ENCODE measurements at regions not wholly inside any gene's neighbourhood (a gene's known extent, or its start where the extent isn't known, plus 50 kb on each side); places are given as distances from the start of the nearest gene placed in this dataset.
"Not testable (repeated sequence)": the region's sequence is repeated elsewhere in the genome, so short reads cannot be mapped to it uniquely, and the experiment has no call there.

DNA sequence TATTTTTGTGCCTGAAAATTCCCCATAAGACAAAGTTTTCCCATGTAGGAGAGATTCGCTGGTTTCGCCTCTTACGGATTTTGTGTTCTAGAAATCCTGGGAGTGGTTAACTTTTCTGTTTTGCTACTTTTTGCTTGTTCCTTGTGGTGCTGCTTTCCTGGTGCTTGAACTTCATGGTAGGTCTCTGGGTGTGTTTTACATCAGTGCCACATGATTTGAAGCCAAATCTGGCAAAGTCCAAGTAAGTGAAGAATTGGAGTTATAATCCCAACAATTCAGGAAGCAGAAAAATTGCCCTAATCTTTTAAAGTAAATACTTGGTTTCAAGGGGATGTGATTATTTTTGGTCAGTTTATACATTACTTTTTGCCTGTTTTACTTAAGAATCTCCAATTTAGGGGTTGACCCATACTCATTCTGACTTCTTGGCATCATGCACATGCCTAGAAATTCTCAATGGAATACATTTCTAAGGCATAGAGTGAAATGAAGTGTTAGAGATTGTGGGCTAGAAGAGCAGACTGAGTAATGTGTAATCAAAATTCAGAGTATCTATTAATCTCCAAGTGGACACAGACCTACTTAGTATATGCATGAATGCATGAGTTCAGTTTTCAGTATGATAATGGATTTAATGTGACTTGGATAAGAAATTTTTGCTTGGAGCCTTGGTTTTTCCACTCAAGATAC is 189.7 kb downstream of the CSNK1G3 start:
- Histone ChIP-seq H3K9me3 (no peaks in the 10 kb centered on the region), H3K36me3 (no peaks in the 10 kb centered on the region), H3K27me3 (no peaks in the 10 kb centered on the region), H3K4me3 (no peak overlapping the region), H3K4me1 (no peaks in the 10 kb centered on the region), H3K27ac (peak overlapping the region in 1 of 4 donors; percentile 46)
- no peak for DNase-seq
- TF ChIP-seq, protein P1, sequence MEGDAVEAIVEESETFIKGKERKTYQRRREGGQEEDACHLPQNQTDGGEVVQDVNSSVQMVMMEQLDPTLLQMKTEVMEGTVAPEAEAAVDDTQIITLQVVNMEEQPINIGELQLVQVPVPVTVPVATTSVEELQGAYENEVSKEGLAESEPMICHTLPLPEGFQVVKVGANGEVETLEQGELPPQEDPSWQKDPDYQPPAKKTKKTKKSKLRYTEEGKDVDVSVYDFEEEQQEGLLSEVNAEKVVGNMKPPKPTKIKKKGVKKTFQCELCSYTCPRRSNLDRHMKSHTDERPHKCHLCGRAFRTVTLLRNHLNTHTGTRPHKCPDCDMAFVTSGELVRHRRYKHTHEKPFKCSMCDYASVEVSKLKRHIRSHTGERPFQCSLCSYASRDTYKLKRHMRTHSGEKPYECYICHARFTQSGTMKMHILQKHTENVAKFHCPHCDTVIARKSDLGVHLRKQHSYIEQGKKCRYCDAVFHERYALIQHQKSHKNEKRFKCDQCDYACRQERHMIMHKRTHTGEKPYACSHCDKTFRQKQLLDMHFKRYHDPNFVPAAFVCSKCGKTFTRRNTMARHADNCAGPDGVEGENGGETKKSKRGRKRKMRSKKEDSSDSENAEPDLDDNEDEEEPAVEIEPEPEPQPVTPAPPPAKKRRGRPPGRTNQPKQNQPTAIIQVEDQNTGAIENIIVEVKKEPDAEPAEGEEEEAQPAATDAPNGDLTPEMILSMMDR (IDR thresholded peaks at IDR 0.05): no peak
- no peak for TF ChIP-seq POLR2A (IDR thresholded peaks at IDR 0.05)

- Histone ChIP-seq H3K9me3 (no peaks in the 10 kb centered on the region), H3K4me1 (no peaks in the 10 kb centered on the region), H3K36me3 (no peaks in the 10 kb centered on the region), H3K27me3 (no peaks in the 10 kb centered on the region), H3K4me3 (no peak overlapping the region), H3K27ac (peak overlapping the region in 1 of 4 donors; percentile 60)
- TF ChIP-seq POLR2A (IDR thresholded peaks at IDR 0.05): no peak
- TF ChIP-seq, protein P1 (IDR thresholded peaks at IDR 0.05): no peak
- no peak for DNase-seq
Observed at GRCh38 chr5:123700624-123701287, 188.8 kb downstream of the CSNK1G3 start.

DNA sequence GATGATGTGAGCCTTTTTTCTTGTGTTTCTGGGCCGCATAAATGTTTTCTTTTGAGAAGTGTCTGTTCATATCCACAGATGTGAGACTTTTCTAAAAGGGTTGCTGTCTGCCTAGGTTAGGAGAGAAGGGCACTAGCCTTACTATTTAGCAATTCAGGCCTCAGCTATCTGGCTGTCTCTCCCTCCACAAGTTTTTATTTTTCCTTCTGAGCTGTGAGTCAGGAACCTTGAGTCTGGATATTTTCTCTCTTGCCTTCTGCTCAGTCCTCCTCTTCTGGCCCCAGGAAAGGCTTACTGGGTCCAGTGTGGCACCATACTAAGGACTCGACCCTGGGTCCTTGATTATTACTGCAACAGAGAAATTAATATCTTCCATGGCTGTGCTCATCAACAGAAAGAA is 187.6 kb downstream of the CSNK1G3 start:
- Histone ChIP-seq H3K27ac (peak overlapping the region in 1 of 4 donors; percentile 60), H3K4me1 (no peaks in the 10 kb centered on the region)

DNA sequence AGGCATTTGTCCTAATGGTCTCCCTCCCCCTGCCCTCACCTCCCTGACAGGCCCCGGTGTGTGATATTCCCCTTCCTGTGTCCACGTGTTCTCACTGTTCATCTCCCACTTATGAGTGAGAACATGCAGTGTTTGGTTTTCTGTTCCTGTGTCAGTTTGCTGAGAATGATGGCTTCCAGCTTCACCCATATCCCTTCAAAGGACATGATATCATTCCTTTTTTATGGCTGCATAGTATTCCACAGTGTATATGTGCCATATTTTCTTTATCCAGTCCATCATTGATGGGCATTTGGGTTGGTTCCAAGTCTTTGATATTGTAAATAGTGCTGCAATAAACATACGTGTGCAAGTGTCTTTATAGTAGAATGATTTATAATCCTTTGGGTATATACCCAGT is 187.0 kb downstream of the CSNK1G3 start:
- DNase-seq, H3K36me3 ChIP-seq, H3K4me1 ChIP-seq, H3K27me3 ChIP-seq, H3K9me3 ChIP-seq, H3K27ac ChIP-seq, H3K4me3 ChIP-seq: not testable (repeated sequence)

More for the DNA sequence above, 187.6 kb downstream of the CSNK1G3 start:
- no peaks in the 10 kb centered on the region for H3K36me3 ChIP-seq
- H3K27me3 ChIP-seq: no peaks in the 10 kb centered on the region
- DNase-seq: no peak
- no peaks in the 10 kb centered on the region for H3K9me3 ChIP-seq
- TF ChIP-seq POLR2A (IDR thresholded peaks at IDR 0.05): no peak
- TF ChIP-seq, protein P1 (IDR thresholded peaks at IDR 0.05): no peak
- no peak overlapping the region for H3K4me3 ChIP-seq

DNA sequence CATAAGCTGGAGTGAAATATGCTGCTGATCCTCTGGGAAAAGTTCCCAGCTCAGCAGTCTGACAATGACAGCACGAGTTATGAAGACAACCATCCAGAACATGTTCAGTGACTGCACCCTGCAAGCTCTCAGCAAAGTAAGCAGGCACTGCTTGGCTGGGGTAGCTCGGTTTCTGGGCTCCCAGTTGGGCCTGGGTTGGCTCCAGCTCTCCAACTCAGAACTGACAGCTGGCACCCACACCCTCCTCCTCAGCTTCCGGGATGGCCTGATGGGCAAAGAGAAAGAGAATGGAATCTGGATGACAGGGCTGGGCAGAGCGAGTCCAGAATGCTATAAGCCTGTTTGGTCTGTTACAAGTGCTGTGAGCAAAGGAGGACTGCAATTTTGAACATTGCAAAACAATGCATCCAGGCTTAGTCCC is 185.0 kb downstream of the CSNK1G3 start:
- H3K9me3 ChIP-seq: no peaks in the 10 kb centered on the region
- peak overlapping the region in 2 of 4 donors; percentile 28 to 53 for H3K27ac ChIP-seq
- no peaks in the 10 kb centered on the region for H3K4me1 ChIP-seq
- H3K36me3 ChIP-seq: no peaks in the 10 kb centered on the region
- DNase-seq: peak in 1 of 3 donors; percentile 47
- no peaks in the 10 kb centered on the region for H3K27me3 ChIP-seq
- H3K4me3 ChIP-seq: no peak overlapping the region
- TF ChIP-seq, protein P1 (IDR thresholded peaks at IDR 0.05): no peak
- TF ChIP-seq POLR2A (IDR thresholded peaks at IDR 0.05): no peak

GRCh38 chr5:123690821-123691220 is 178.8 kb downstream of the CSNK1G3 start:
- Histone ChIP-seq H3K27me3 (no peaks in the 10 kb centered on the region), H3K4me3 (no peak overlapping the region), H3K4me1 (no peaks in the 10 kb centered on the region), H3K9me3 (no peaks in the 10 kb centered on the region), H3K27ac (no peak overlapping the region), H3K36me3 (no peaks in the 10 kb centered on the region)
- TF ChIP-seq, protein P1 (IDR thresholded peaks at IDR 0.05): no peak
- no peak for TF ChIP-seq POLR2A (IDR thresholded peaks at IDR 0.05)
- no peak for DNase-seq
